COLO829 (cell line): ENCODE measurements at regions not wholly inside any gene's neighbourhood (a gene's known extent, or its start where the extent isn't known, plus 50 kb on each side); places are given as distances from the start of the nearest gene placed in this dataset.
"Not testable (repeated sequence)": the region's sequence is repeated elsewhere in the genome, so short reads cannot be mapped to it uniquely, and the experiment has no call there.

Experiments
- DNase-seq: peaks from one replicate; pipeline ENCODE4 v3.0.0; 2012; ENCODE audit warnings: low spot score

DNA sequence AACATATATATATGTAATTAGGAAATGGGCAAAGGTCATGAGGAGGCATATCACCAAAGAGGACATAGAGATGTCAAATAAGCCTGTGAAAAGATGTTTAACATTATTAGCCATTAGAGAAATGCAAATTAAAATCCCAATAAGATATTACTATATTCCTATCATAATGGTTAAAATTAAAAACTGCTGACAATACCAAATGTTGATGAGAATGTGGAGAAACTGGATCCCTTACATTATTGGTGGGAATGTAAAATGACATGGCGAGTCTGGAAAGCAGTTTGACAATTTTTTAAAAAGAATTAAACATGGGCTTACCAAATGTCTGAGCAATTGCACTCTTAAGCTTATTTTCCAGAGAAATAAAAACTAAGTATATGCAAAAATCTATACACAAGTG lies 1821.6 kb upstream of the C9orf72 start:
- DNase-seq = no peak

- no peak for DNase-seq
Observed at GRCh38 chr9:29397148-29397547, 1823.9 kb upstream of the C9orf72 start.

- no peak for DNase-seq
Observed at GRCh38 chr9:29416204-29416603, 1842.9 kb upstream of the C9orf72 start.

GRCh38 chr9:29422438-29422837 lies 1849.2 kb upstream of the C9orf72 start:
- no peak for DNase-seq

DNA sequence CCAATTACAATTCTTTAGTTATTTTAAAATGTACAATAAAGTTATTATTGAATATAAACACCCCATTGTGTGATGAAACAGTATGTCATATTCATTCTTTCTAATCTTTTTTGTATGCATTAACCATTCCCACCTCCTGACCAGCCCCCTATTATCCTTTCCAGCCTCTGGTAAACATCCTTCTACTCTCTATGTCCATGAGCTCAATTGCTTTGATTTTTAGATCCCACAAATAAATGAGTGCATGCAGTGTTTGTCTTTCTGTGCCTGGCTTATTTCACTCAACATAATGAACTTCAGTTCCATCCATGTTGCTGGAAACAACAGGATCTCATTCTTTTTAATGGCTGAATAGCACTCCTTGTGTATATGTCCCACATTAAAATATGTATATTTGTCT lies 1858.9 kb upstream of the C9orf72 start:
- no peak for DNase-seq

DNA sequence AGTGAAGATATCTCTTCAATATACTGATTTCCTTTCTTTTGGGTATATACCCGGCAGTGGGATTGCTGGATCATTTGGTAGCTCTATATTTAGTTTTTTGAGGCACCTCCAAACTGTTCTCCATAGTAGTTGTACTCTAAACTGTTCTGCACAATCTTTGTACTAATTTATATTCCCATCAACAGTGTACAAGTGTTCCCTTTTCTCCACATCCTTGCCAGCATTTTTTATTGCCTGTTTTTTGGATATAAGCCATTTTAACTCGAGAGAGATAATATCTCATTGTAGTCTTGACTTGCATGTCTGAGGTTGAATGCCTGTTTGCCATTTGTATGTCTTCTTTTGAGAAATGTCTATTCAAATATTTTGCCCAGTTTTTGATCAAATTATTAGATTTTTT lies 1859.4 kb upstream of the C9orf72 start:
- not testable (repeated sequence) for DNase-seq

DNA sequence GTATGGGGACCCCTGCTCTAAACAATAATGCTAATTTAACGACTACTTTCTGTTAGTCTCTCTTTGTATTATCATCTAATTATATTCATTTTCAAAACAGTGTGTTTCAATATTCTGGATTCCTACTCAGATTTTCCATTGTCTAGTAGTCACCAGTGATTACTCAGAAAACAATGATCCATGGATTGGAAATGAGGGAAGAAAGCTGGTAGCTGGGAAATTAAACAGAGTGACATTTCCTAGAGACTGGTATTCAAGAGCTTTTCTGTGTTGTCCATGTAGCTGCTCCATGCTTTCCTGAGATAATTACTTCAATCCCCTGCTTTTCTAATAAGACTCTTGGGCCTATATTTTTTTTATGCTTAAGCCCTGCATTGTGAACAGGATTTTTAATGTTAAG lies 1862.1 kb upstream of the C9orf72 start:
- no peak for DNase-seq

DNA sequence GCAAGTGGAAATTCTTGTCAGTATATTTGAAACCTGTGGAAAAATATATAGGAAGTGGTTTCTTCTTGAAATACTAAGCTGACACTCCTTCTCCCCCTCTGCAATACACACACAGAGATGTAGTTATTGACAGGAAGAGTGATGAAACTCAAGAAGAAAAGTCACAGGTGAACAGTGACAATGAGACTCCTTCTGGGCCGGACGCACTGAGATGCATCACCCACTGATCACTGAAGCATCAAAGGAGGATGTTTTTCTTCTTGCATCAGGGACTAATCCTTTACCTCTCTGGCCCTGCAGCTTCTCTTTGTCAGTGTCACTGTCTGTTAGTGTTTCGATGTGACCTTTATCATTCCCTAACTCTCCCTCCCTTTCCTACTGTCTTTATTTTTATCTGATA lies 1864.2 kb upstream of the C9orf72 start:
- DNase-seq = no peak

DNA sequence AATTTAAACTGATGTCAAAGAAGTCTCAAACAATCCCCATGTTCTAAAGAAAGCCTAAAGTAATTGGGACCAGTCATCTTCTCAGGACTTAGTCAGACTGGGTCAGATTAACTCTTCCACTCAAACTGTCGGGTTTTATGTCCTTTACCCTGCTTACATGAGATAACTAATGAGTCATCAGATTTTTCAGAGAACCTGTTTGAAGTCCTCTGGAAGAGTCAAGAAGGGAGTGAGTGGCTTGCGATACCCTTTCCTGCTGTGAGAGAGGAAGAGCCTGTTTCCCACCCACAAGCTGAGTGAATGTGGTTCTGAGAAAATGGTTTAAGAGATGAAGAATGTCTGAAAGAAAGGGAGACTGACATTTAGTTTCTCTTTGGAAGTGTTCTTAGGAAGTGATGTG lies 1866.7 kb upstream of the C9orf72 start:
- DNase-seq = no peak

DNA sequence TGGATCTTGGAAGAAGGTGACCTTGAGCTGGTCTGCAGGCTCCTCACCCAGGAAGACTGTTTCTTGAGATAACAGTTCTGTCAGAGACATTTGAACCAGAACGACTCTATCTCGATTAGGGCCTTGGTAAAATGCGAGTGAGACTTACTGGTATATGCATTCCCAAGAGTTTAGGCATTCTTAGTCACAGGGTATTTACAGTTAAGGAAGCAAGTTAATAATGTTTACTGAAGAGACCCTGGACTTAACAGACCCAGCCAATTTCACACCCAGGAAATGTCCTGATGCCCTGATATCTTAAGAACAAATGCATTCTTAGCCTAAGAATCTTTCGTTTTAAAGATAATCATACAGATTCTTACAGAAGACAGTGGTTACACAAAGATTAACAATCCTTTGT lies 1867.2 kb upstream of the C9orf72 start:
- no peak for DNase-seq

- no peak for DNase-seq
Observed at GRCh38 chr9:29445751-29446150, 1872.5 kb upstream of the C9orf72 start.

DNA sequence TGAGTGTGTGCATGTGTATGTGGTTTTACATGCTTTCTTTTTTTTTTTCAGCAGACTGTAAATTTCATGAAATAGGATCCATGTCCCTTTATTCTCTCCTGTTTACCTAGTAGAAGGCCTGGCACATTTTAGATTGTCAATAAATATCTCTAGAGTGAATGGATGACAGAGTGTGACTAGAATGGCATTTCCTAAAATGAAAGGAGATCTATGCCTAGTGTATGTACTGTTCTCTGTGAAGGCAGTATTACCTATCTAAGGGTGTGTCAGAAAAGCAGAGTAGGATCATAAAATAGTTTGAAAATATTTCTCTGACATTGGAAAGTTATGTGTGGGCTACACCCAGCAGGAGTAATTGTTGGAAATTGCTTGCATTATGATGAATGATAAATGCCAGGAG lies 1876.0 kb upstream of the C9orf72 start:
- DNase-seq = no peak

GRCh38 chr9:29450343-29450875 lies 1877.1 kb upstream of the C9orf72 start:
- not testable (repeated sequence) for DNase-seq

- DNase-seq = no peak
Observed at GRCh38 chr9:29456940-29457339, 1883.7 kb upstream of the C9orf72 start.

DNA sequence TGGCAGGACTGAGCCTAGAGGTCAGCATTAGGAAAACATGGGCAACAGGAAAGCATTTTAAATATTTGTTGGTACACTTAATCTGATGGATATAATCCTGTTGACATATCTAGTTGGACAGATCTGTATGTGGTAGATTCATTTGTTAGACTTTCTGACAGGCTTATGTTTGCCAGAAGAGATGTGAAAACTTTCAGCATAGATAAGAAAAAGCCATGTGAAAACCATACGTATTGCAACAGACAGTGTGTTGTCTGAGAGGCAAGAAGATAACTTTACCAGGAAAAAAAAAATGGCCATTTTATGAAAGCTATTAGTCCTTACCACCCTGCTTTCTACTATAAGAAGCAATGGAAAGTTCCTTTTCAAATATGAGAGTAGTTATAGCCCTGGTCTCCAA lies 1902.2 kb upstream of the C9orf72 start:
- no peak for DNase-seq

DNA sequence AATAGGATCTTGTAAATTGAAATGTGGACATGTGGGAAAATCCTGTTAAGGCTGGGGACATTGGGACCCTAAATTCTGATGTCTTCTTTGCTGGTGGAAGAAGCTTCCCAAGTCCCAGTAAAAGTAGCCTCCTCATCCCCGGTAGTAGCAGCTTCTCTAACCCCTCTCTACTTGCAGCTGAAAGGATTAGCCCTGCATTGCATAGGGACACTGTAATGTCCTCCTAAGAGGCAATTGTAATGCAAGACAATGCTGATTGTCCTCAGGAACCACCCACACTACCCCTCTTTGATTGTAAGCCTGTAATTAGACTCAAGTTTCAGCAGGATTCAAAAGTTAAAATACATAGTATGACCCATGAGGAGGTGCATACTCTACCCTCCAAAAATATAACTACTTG lies 1938.4 kb upstream of the C9orf72 start:
- DNase-seq = no peak

GRCh38 chr9:29514336-29514735 lies 1941.1 kb upstream of the C9orf72 start:
- no peak for DNase-seq

DNA sequence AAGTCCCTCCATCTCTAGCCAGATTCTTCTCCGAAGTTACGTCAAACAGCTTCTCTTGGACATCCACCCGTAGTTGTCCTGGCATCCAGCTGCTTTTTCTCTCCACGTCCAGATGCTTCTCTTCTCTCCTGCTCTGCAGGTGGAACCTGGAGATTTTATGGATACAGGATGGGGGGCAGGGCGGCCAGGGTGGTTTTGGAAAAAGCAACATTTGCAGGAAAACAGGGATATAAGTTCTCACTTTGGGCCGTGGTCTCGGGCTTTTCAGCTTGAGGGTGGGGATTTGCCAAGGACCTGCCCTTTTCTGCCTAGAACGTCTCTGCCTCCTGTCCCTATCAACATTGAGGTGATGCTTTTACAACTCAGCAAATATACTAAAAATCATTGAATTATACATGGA lies 1941.6 kb upstream of the C9orf72 start:
- no peak for DNase-seq

DNA sequence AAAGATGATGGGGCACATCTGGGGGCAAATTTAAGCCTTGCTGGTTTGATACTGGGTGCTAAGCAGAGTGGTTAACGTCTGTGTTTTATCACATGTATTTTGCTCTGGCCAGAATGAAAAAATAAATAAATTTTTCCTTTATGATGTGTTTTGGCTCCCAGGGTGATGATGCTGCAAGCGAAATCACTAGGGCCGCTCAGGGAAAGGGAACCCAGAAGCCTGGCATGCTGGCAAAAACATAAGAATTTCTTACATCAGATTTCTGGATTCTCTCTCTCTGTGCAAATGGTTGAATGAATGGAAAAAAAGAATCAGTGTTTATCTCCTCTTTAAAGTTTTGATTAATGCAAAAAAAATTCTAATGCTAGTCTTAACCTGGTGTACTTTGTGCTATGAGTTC lies 1975.2 kb upstream of the C9orf72 start:
- DNase-seq = no peak

DNA sequence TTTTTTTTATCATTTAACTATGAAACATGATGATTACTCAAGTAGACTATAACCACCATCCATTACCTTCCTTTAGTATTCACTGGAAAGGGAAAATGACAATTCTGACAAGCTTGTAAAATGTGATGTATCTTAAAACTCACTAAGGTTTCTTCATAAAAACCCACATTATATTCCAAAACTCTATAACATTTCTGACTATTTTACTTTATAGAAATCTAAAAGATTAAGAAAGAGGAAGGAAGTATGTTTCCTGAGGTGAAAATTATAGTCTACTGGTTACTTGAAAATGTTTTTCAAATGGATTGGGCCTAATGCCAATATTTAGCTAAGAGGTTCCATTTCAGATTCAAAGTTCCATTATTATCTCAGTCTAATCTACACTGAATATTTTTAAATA lies 1982.2 kb upstream of the C9orf72 start:
- DNase-seq = no peak

DNA sequence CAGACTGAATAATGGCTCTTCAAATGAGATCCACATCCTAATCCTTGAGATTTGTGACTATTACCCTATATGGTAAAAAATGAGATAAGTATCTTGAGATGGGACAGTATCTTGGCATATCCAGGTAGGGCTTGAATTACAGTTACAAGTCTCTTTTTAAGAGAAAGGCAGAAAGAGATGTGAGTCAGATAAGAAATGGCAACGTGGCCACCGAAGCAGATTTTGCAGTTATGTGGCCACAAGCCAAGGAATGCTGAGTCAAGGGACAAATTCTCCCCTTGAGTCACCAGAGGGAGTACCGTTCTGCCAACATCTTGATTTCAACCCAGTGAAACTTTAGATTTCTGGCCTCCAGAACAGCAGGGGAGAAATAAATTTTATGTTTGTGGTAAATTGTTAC lies 1983.0 kb upstream of the C9orf72 start:
- no peak for DNase-seq

DNA sequence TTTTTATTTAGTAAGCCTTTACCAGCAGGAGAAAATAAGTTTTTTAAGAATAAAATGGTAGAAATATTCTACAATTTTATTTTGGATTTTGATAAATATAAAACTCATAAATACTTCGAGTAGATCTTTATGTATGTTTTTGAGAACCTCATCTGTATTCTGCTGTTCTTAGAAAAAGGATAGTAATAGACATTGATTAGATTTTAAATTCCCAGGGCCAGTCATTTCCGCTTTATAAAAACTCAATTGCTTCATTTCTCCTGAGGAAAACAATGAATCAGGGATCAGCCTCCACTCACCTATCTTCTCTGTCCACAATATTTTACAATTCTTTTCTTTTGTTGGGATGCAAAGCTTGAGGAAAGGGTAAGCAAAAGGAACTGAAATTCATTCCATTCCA lies 1983.5 kb upstream of the C9orf72 start:
- DNase-seq = no peak

DNA sequence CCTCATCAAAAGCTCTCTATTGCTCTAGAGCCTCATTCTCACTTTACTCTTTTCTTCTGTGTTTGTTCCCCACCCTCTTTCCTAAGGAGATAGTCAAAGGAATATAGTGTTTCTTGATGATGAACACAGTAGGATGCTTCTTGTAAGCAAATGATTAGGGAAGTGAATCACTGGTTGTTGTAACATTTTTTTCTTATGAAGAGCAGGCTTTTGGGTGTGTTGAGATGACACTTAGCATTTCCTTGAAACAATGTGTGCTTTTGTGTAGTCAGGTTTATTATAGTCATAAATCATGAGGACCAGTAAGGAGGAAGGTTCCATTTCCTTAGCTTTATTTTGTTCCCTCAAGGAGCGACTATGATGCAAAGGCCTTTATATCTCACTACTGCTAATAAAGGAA lies 1991.3 kb upstream of the C9orf72 start:
- peak; percentile 31 for DNase-seq

DNA sequence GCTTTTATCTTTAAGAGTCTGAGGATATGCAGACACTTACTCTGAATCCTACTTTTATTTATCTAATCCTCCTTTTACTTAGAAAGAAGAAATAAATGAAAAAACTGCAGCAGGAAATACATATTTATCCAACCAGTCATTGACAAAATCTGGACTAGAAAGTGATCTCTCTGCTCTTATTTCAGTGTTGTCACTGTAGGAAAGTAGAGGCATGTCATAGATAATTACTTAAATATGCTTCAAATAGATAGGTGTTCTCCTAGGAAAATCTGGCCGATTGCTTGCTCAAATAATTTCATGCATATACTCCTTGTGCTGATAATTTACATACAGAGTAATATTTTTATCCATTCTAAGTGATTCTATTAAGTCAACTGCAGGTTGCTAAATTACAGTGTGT lies 2001.9 kb upstream of the C9orf72 start:
- no peak for DNase-seq

DNA sequence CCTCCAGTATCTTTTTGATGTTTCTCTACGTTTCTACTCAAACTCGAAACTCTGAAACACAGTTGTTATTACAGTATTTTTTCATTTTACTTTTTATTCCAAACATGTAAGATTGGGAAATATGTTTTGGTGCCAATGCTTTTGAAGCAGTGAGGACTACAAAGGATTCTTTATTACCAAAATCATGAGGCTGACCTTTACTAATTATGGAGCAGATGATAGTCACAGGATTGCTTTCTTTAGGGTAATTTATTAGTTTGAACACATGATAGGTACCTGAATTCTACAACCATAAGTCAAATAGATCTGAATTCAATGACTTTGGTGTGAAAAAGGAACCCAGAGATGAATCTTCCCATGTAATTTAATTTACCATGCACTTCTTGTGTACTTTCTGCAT lies 2015.1 kb upstream of the C9orf72 start:
- peak; percentile 50 for DNase-seq
